SH-SY5Y (cell line): ENCODE measurements at regions not wholly inside any gene's neighbourhood (a gene's known extent, or its start where the extent isn't known, plus 50 kb on each side); places are given as distances from the start of the nearest gene placed in this dataset.

Source experiments
- GATA2 ChIP-seq: IDR thresholded peaks from 2 replicates; pipeline ENCODE4 v1.6.1; 2011; ENCODE audit warnings: mild to moderate bottlenecking, low read depth, low read length
- GATA3 ChIP-seq: IDR thresholded peaks from 2 replicates; pipeline ENCODE4 v1.6.1; 2011; ENCODE audit warnings: low read depth, mild to moderate bottlenecking, low read length, moderate library complexity

DNA sequence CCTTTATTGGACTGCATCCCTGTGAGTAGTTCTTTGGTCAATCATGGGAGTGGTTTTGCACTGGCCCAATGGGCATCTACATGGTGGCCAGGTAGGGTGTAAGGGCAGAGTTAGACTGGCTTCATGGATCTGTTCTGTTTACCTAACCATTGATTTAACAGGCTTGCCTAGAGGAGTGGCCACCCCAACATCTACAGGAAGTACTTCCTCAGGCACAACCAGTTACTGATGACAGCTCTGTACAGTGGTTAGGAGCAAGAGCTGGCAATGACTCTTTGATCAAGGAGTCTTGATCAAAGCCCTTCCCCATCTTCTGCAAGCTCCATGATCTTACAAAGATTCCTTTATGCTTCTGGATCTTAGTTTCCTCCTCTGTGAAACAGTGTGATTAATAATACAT, 140.9 kb upstream of the CYP1B1 start:
- TF ChIP-seq GATA2 (no peak), GATA3 (no peak)

DNA sequence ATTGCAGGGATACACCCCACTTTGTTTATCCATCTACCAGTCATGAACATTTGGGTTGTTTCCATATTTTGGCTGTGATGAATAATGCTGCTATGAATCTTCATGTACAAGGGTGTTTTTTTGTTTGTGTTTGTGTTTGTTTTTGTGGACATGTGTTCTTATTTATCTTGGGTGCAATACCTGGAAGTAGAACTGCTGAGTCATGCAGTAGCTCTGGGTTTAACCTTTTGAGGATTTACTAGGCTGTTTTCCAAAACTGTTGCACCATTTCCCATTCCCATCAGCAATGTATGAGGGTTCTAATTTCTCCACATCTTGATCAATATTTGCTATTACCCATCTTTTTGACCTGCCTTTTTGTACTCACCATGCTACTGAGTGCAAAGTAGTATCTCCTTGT, 140.0 kb upstream of the CYP1B1 start:
- TF ChIP-seq GATA2 (no peak), GATA3 (no peak)

DNA sequence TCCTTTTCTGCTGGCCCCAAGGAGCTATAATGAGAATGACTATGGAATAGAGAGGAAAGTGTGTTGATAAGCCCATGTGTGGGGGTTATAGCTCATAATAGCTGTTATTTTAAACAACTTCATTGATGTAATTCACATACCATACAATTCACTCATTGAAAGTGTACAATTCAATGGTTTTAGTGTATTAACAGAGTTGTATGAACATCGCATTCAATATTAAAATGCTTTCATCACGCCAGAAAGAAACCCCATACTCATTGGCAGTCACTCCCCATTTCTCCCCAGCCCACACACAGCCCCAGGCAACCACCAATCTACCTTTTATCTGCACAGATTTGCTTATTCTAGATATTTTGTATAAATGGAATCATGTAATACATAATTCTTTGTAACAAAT, 139.6 kb upstream of the CYP1B1 start:
- TF ChIP-seq GATA2 (no peak), GATA3 (no peak)

DNA sequence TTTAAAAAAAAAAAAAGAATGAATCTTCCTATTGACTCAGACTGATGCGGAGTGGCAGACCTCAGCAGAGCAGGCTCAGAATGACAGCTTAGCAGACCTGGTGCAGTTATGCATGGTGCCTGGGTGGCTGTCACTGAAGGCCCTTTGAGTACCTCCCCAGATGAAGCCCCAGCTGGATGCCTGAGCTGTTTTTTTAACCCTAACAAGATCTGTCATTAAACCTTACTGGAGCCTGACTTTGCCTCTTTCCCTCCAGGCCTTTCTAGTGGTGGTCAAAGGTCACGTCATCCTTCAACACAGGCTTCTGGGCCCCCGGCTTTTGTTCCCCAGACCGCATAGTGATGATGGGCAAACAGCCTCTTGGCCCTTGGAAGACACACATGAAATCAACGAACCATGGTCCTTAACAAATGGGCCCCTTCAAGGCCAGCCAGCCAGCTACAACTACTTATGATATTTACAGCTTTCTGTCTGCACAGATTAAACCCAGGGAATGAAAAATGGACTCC, 138.3 kb upstream of the CYP1B1 start:
- no peak for TF ChIP-seq GATA2
- TF ChIP-seq GATA3, result no peak

DNA sequence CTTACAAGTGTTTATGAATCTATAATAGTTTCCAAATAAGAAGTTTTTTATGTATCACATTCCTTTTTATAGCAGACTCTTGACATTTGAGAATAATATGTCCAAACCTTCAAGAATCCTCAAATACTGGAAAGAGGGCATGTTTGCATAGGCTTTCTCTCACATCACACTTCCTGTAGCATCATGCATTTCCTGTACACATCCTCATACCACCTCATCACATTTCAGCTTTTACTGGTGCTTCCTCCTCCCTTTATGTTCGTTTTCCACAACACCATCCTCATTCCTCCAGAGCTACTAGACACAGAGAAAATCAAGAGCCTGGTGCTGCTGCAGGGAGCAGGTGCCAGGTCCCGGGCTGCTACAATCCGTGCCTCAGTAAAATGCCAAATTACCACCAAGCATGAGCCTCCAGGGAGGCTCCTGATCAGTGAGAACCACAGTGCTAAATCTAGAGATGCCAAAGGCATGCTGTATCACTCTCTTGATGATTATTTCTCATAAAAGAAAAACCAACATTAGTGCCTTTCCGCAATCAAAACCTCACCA, 137.7 kb upstream of the CYP1B1 start:
- TF ChIP-seq GATA2 (no peak), GATA3 (no peak)

DNA sequence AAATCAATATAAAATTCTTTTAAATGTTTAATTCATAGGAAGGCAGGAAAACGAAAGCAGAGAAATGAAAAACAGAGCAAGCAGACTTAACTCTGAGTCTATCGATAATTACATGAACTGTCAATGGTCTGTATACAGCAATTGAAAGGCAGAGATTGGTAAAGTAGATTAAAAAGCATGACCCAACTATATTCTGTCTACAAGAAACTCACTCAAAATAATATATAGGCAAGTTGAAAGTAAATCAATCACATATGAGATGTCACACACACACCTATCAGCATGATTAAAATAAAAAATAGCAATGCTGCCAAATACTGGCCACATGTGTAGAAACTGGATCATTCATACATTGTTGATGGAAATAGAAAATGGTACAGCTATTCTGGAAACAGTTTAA, 136.4 kb upstream of the CYP1B1 start:
- TF ChIP-seq GATA3, result no peak
- no peak for TF ChIP-seq GATA2

DNA sequence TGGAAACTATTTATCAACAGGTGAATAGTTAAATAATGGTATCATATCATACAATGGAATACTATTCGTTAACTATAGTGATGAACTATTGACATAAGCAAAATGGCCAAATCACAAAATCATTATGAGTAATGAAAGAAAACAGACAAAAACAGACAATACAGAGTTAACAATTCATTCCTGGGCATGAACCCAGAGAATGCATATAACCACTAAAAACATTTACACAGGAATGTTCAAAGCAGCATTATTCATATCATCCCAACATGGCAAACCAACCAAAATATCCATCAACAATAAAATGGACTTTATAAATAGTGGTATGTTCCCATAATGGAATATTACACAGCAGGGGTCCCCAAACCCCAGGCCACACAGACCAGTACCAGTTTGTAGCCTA, 131.2 kb upstream of the CYP1B1 start:
- no peak for TF ChIP-seq GATA2

DNA sequence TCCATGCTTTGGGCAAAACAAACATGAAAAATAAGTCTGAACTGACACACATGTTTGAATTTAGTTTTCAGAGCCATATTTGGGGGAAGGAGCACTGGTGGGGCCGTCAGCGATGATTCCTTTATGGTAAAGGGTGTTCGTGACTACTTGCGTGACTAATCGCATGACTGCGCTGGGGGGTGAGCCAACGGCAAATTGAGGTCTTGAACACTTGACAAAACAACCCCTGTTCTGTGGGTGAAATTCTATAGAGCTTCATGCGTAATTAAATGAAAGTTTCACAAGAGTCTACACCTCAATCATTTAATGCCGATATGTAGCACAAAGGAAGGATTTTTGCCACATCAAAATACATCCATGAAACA, 127.5 kb upstream of the CYP1B1 start:
- no peak for TF ChIP-seq GATA2

DNA sequence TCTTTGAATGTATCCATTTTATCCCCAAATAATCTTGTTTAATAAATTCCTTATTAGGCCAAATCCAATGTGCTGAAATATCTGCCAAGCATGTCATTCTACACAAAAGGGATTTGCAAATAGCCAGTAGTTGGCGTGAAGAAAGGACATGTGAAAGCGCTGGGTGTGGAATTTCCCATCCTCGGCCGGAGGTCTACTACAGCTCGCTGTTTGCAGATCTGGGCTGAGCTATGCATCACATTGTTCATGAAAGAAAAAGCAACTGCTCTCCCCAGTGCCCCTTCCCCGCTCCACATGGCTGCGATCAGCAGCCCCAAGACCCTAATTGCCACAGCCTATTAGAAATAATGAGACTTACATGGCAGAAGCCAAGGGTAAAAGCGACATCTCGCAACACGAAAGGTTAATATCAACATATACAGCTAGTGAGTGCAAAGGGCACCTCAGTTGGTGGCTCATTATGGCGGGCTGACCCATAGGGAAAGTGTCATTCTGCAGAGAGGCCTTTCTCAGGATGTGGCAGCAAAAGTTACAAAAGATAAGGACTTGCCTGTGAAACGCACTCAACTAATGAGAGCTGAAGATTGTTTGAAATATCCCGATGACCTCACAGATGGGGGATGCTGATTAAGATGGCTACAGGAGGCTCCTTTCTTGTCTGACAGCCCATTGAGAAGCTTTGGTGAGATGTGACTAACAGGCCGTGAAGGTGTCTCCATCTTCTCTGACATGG, 126.9 kb upstream of the CYP1B1 start:
- no peak for TF ChIP-seq GATA3
- TF ChIP-seq GATA2, result no peak

DNA sequence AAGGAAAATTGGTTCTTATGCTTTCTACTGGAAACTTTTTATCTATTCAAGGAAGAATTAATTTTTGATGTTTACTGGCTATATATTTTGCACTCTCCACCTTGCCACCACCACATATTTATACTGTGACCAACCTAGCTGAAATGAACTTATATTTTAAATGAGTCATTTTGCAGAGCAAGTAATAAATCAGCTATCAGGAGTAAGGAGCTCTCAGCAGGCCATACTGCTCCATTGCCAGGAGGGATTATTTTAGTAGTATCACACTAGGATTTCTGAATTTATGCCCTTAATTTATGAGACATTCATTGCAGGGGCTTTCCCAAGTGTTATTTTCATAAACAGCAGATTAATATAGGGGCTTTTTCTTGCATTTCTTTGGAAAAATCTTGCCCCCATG, 125.8 kb upstream of the CYP1B1 start:
- no peak for TF ChIP-seq GATA3
- TF ChIP-seq GATA2, result no peak

DNA sequence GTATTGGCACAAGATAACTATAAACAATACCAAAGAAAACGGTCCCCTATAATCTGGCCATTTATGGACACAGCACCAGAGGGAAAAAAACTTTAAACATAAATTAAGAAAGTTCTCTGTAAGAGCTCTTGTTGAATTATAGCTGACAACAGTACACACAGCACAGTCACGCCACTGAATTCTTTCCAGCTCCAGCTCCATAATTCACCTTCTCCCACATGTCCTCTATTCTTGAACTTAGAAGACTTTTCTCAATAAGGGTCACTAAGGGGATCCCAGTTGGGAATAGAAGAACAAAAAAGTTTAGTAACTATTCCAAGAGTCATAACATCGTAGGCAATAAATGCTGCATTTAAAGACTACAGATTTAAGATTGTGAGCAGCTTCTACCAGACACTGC, 124.6 kb upstream of the CYP1B1 start:
- TF ChIP-seq GATA2, result no peak
- no peak for TF ChIP-seq GATA3

DNA sequence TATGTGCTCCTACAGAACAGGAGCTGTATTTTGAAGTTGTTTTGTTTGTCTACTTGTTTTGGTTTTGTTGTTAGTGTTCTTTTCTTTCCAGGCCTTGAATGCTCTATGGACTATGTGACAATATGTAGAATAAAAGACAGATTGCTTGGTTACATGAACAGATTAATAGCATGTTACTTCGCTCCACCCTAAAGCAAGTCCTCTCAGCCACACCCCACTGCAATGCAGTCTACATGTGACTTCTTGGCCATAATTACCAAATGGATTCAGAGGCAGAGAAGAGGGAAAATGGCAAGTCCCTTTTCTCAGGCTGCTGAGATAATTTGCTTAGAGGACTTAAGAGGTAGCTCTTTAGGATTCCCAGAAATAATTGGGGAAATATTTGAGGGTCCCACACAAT, 123.2 kb upstream of the CYP1B1 start:
- TF ChIP-seq GATA2 (no peak), GATA3 (no peak)

DNA sequence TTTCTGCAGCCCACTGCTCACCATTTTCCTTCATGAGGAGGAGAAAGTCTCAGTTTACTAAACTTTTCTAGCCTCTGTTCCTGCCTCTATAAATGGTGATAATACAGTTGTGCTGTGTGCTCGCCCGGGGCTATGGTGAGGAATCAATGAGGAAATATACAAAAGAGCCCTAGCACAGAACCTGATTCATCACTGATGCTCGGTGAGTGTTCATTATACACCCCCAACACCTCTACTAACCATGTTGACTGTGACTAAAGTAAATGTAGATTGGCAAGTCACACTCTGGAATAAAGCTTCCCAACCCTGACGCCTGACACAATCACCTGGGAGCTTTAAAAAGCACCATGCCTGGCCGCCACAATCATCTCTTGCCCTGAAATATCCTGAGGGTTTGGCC, 118.8 kb upstream of the CYP1B1 start:
- TF ChIP-seq GATA3 (no peak), GATA2 (no peak)

DNA sequence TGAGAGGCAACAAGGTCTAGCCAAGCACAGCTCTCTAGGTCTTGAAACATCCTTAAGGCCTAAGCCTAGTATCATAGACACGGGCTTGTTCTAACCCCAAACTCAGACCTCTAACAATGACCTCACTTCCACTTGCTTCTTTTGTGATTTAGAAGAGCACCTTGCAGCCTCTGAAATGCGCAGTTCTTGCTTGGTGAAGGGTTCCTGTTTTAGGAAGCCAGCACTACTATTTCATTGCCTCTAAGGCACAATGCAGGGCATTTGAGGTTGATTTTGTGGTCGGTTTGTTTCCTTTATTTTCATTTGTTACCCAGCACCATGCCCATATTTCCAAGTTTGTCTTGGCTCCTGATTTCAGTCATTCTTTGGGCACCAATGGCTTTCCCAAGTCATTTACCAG, 117.0 kb upstream of the CYP1B1 start:
- TF ChIP-seq GATA2 (no peak), GATA3 (no peak)

DNA sequence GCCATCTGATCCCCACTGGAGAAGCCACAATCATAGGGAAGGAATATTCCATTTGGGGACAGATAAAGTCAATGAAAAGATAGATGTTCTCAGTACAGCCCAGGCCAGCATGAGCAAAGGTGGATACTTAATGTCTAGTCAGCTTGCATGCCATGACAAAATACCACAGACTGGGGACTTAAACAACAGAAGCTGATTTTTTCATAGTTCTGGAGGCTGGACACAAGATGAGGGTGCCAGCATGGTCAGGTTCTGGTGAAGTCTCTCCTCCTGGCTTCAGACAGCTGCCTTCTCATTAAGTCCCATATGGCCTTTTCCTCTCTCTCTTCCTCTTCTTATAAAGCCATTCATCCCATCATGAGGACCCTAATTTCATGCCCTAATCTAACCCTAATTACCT, 116.1 kb upstream of the CYP1B1 start:
- TF ChIP-seq GATA3 (no peak), GATA2 (no peak)

DNA sequence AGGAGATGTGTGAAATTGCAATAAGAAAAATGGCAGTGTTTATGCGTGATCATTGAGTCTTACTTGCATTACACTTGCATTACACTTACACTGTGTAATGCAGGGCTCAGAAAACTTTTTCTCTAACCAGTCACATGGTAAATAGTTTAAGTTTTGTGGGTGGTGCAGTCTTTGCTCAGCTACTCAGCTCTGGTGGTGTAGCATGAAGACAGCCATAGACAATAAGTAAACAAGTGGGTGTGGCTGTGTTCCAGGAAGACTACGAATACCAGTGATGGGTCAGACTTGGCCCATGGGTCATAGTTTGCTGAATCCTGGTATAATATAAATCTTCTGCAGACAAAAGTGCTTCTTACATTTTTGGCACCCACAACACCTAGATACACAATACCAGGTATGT, 115.6 kb upstream of the CYP1B1 start:
- TF ChIP-seq GATA2 (no peak), GATA3 (no peak)
